H1 (cell line): ENCODE measurements at regions not wholly inside any gene's neighbourhood (a gene's known extent, or its start where the extent isn't known, plus 50 kb on each side); places are given as distances from the start of the nearest gene placed in this dataset.

Experiments used
- CTCF ChIA-PET: fragments of 300-600 bp; sonication (Branson Sonifier 250); formaldehyde crosslinking; loops from one replicate; lab custom pipeline; 2021; ENCODE audit not compliant: partially characterized antibody; lab: Charles Lee
- POLR2A ChIA-PET: fragments of 300-600 bp; sonication (Branson Sonifier 250); formaldehyde crosslinking; loops from one replicate; lab custom pipeline; 2021; ENCODE audit warnings: inconsistent platforms; ENCODE audit not compliant: partially characterized antibody; lab: Charles Lee
- DNase-seq, 2 experiments: peaks; one replicate each; pipeline versions ENCODE4 v3.0.0 to v3.0.0-alpha.2; 2010 to 2022; ENCODE audit warnings: low spot score in 2 of 2, low read depth in 1 of 2, mixed read lengths in 1 of 2
- FAIRE-seq: peaks from 2 replicates; lab custom pipeline; 2011; peaks lifted over from hg19 to GRCh38; lab: Jason Lieb, UNC
- H2AFZ ChIP-seq: 2 replicates; pipeline ENCODE4 v1.8.1; 2012; ENCODE audit warnings: low read length, inconsistent platforms
- H2AK5ac ChIP-seq: 2 replicates; pipeline ENCODE4 v1.6.1; 2013; ENCODE audit warnings: low read depth, low read length
- H2BK120ac ChIP-seq: replicated peaks from 2 replicates; pipeline ENCODE3; 2013; ENCODE audit warnings: low read depth, low read length, inconsistent platforms
- H2BK12ac ChIP-seq: 2 replicates; pipeline ENCODE4 v1.6.1; 2013; ENCODE audit warnings: low read depth, low read length
- H2BK15ac ChIP-seq: 2 replicates; pipeline ENCODE4 v1.6.1; 2013; ENCODE audit warnings: low read length
- H2BK20ac ChIP-seq: 2 replicates; pipeline ENCODE4 v1.6.1; 2013; ENCODE audit warnings: low read length
- H2BK5ac ChIP-seq: 2 replicates; pipeline ENCODE4 v1.6.1; 2013; ENCODE audit warnings: low read depth, low read length
- H3K14ac ChIP-seq: 2 replicates; pipeline ENCODE4 v1.6.1; 2013; ENCODE audit warnings: inconsistent platforms; ENCODE audit not compliant: insufficient read length
- H3K18ac ChIP-seq: 2 replicates; pipeline ENCODE4 v1.6.1; 2013; ENCODE audit warnings: low read length; ENCODE audit errors: extremely low read depth
- H3K23ac ChIP-seq: 2 replicates; pipeline ENCODE4 v1.6.1; 2013; ENCODE audit warnings: inconsistent platforms; ENCODE audit not compliant: insufficient read length
- H3K23me2 ChIP-seq: 2 replicates; pipeline ENCODE4 v1.6.1; 2013; ENCODE audit warnings: low read depth, low read length
- H3K27ac ChIP-seq: 2 replicates; pipeline ENCODE4 v1.6.1; 2011; ENCODE audit warnings: low read depth, low read length, inconsistent platforms
- H3K27me3 ChIP-seq, 4 experiments: replicated peaks in 1 of 4; 1 replicate in 1 of 4; 2 replicates in 3 of 4; pipeline versions ENCODE4 v1.6.1 to v1.8.1; 2011 to 2013; ENCODE audit warnings: low read length in 3 of 4, mild to moderate bottlenecking in 3 of 4, inconsistent platforms in 2 of 4, mixed read lengths in 2 of 4, moderate library complexity in 1 of 4; ENCODE audit not compliant: control insufficient read depth in 3 of 4, insufficient read depth in 3 of 4; ENCODE audit errors: extremely low read depth in 1 of 4
- H3K36me3 ChIP-seq, 4 experiments: 2 replicates each; pipeline versions ENCODE4 v1.6.1 to v1.8.1; 2011 to 2013; ENCODE audit warnings: mild to moderate bottlenecking in 4 of 4, low read length in 3 of 4, moderate library complexity in 2 of 4, control low read depth in 1 of 4, inconsistent platforms in 1 of 4; ENCODE audit not compliant: insufficient read depth in 4 of 4, control insufficient read depth in 2 of 4
- H3K4ac ChIP-seq: replicated peaks from 2 replicates; pipeline ENCODE3; 2013; ENCODE audit warnings: low read length, low read depth, mixed read lengths, inconsistent platforms; ENCODE audit not compliant: insufficient read length
- H3K4me1 ChIP-seq, 4 experiments: replicated peaks in 1 of 4; 1 replicate in 1 of 4; 2 replicates in 3 of 4; pipeline versions ENCODE4 v1.6.1 to v1.8.1; 2011 to 2013; ENCODE audit warnings: low read length in 3 of 4, inconsistent platforms in 2 of 4, mixed read lengths in 1 of 4; ENCODE audit not compliant: insufficient read depth in 4 of 4, control insufficient read depth in 3 of 4
- H3K4me2 ChIP-seq, 2 experiments: 2 replicates each; pipeline versions ENCODE4 v1.6.1 to v1.8.1; 2011 to 2013; ENCODE audit warnings: low read depth in 2 of 2, low read length in 2 of 2, control low read depth in 1 of 2, inconsistent platforms in 1 of 2, mild to moderate bottlenecking in 1 of 2; ENCODE audit not compliant: insufficient read depth in 1 of 2
- H3K4me3 ChIP-seq, 4 experiments: fragments of 200-600, 300-600 bp in 1 of 4; sonication (generic), shearing (Covaris generic), sonication (Bioruptor Twin) in 1 of 4; 2 replicates each; pipeline versions ENCODE4 v1.5.1 to v1.8.1; 2011 to 2016; ENCODE audit warnings: low read length in 4 of 4, low read depth in 3 of 4, control low read depth in 2 of 4, inconsistent platforms in 2 of 4, mild to moderate bottlenecking in 2 of 4, mixed read lengths in 1 of 4, moderate library complexity in 1 of 4; ENCODE audit not compliant: insufficient read depth in 2 of 4; ENCODE audit errors: extremely low read depth in 1 of 4
- H3K56ac ChIP-seq: replicated peaks from 2 replicates; pipeline ENCODE3; 2013; ENCODE audit warnings: low read depth, mild to moderate bottlenecking, mixed read lengths, low read length, inconsistent platforms; ENCODE audit not compliant: insufficient read length
- H3K79me1 ChIP-seq: 2 replicates; pipeline ENCODE4 v1.6.1; 2013; ENCODE audit warnings: low read depth, low read length, control low read depth
- H3K79me2 ChIP-seq, 2 experiments: 2 replicates each; pipeline versions ENCODE4 v1.6.1 to v1.8.1; 2012 to 2013; ENCODE audit warnings: low read length in 2 of 2, mild to moderate bottlenecking in 2 of 2, inconsistent platforms in 1 of 2; ENCODE audit not compliant: insufficient read depth in 2 of 2, control insufficient read depth in 1 of 2
- H3K9ac ChIP-seq, 4 experiments: replicated peaks in 1 of 4; 1 replicate in 1 of 4; 2 replicates in 3 of 4; pipeline versions ENCODE4 v1.6.1 to v1.8.1; 2011 to 2013; ENCODE audit warnings: low read depth in 3 of 4, low read length in 3 of 4, control low read depth in 2 of 4, mild to moderate bottlenecking in 2 of 4, moderate library complexity in 2 of 4, inconsistent platforms in 1 of 4; ENCODE audit errors: extremely low read depth in 1 of 4
- H3K9me3 ChIP-seq, 2 experiments: 2 replicates each; pipeline versions ENCODE4 v1.6.1 to v1.8.1; 2012 to 2013; ENCODE audit warnings: mild to moderate bottlenecking in 2 of 2, moderate library complexity in 2 of 2, control low read depth in 1 of 2, inconsistent platforms in 1 of 2, low read depth in 1 of 2, low read length in 1 of 2, mixed read lengths in 1 of 2; ENCODE audit not compliant: insufficient read depth in 2 of 2
- H4K20me1 ChIP-seq, 2 experiments: replicated peaks in 1 of 2; 2 replicates each; pipeline versions ENCODE3 to v1.8.1; 2011 to 2013; ENCODE audit warnings: inconsistent platforms in 2 of 2, low read length in 2 of 2, mild to moderate bottlenecking in 1 of 2; ENCODE audit not compliant: insufficient read depth in 2 of 2, control insufficient read depth in 1 of 2
- H4K5ac ChIP-seq: 2 replicates; pipeline ENCODE4 v1.6.1; 2013; ENCODE audit warnings: low read length, low read depth, mixed read lengths, inconsistent platforms; ENCODE audit not compliant: insufficient read length
- H4K8ac ChIP-seq: 2 replicates; pipeline ENCODE4 v1.8.0; 2013; ENCODE audit warnings: mild to moderate bottlenecking, moderate library complexity, low read length, inconsistent platforms; ENCODE audit not compliant: insufficient read depth; ENCODE audit errors: extremely low read depth
- H4K91ac ChIP-seq: replicated peaks from 2 replicates; pipeline ENCODE3; 2013; ENCODE audit warnings: low read length, mixed read lengths, inconsistent platforms; ENCODE audit not compliant: insufficient read length
- BRCA1 ChIP-seq: IDR thresholded peaks from 2 replicates; pipeline ENCODE4 v1.6.1; 2012; ENCODE audit warnings: low read depth, low read length, improper control_type of control experiment
- CBX5 ChIP-seq: fragments of 300-800, 300-1000 bp; sonication (generic); IDR thresholded peaks from 2 replicates; pipeline ENCODE4 v1.7.1; 2016; ENCODE audit warnings: antibody characterized with exemption, low read length, low read depth
- CBX8 ChIP-seq: fragments of 300-800, 300-1000 bp; sonication (generic); IDR thresholded peaks from 2 replicates; pipeline ENCODE4 v1.7.1; 2016; ENCODE audit warnings: low read depth, low read length, borderline replicate concordance
- EGR1 ChIP-seq: IDR thresholded peaks from 2 replicates; pipeline ENCODE4 v1.6.1; 2011; ENCODE audit warnings: low read depth, low read length, borderline replicate concordance
- HDAC6 ChIP-seq: IDR thresholded peaks from one replicate; pipeline ENCODE4 v1.7.1; 2012; ENCODE audit warnings: low read depth, mild to moderate bottlenecking, inconsistent platforms, low read length, moderate library complexity
- RAD21 ChIP-seq, 2 experiments: IDR thresholded peaks in 1 of 2; conservative IDR thresholded peaks in 1 of 2; 2 replicates each; pipeline ENCODE4 v1.6.1; 2011; ENCODE audit warnings: low read depth in 2 of 2, low read length in 2 of 2, improper control_type of control experiment in 1 of 2, inconsistent platforms in 1 of 2, mild to moderate bottlenecking in 1 of 2, moderate library complexity in 1 of 2
- SP2 ChIP-seq: IDR thresholded peaks from 2 replicates; pipeline ENCODE4 v1.6.1; 2012; ENCODE audit warnings: mild to moderate bottlenecking, low read length, inconsistent platforms
- SP4 ChIP-seq: IDR thresholded peaks from 2 replicates; pipeline ENCODE4 v1.6.1; 2012; ENCODE audit warnings: low read length, inconsistent platforms
- TEAD4 ChIP-seq: IDR thresholded peaks from 2 replicates; pipeline ENCODE4 v1.6.1; 2012; ENCODE audit warnings: low read depth, low read length, inconsistent platforms, mixed read lengths
- YY1 ChIP-seq: IDR thresholded peaks from 2 replicates; pipeline ENCODE4 v1.6.1; 2011; ENCODE audit warnings: low read depth, mild to moderate bottlenecking, low read length
- WGBS, 2 experiments: shearing (Covaris generic) in 1 of 2; methylation state at CpG; one replicate each; pipeline versions ENCODE4 v1.1.6 to v1.1.7; 2013 to 2015; ENCODE audit warnings: low lambda C conversion rate in 2 of 2, mixed read lengths in 2 of 2, inconsistent platforms in 1 of 2, low coverage in 1 of 2, missing lambda C conversion rate in 1 of 2; ENCODE audit not compliant: insufficient replicate concordance in 2 of 2, insufficient coverage in 1 of 2, insufficient read length in 1 of 2; ENCODE audit errors: extremely low coverage in 1 of 2, missing lambda C conversion rate in 1 of 2; 5-methylcytosine and 5-hydroxymethylcytosine counted together

DNA sequence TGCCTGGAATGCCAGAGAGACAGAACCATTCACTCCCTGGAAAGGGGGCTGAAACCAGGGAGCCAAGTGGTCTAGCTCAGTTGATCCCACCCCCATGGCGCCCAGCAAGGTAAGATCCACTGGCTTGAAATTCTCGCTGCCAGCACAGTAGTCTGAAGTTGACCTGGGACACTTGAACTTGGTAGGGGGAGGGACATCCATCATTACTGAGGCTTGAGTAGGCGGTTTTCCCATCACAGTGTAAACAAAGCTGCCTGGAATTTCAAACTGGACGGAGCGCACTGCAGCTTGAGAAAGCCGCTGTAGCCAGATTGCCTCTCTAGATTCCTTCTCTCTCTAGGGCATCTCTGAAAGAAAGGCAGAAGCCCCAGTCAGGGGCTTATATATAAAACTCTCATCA is 310.7 kb upstream of the DPPA4 start:
- no peak overlapping the region for H2BK20ac ChIP-seq
- H2BK120ac ChIP-seq = no peak overlapping the region
- H4K91ac ChIP-seq = no peak overlapping the region
- H3K56ac ChIP-seq = no peak overlapping the region
- no peak overlapping the region for H3K18ac ChIP-seq
- H3K27ac ChIP-seq = no peak overlapping the region
- WGBS, 2 experiments = 94% methylated on average over 6 of the region's 6 CpGs; no CpG with 5 or more reads in 1 of the 2 experiments
- H3K4me2 ChIP-seq = no peak overlapping the region
- H4K8ac ChIP-seq = no peak overlapping the region; the same call in 1 of the 2 replicates
- no peak overlapping the region for H4K5ac ChIP-seq
- no peak overlapping the region for H3K23ac ChIP-seq
- H3K4me3 ChIP-seq = no peak overlapping the region
- no peak for DNase-seq
- no peaks in the 10 kb centered on the region for H3K79me1 ChIP-seq
- H2BK15ac ChIP-seq = no peak overlapping the region
- H3K79me2 ChIP-seq = no peaks in the 10 kb centered on the region
- CTCF ChIA-PET = interaction anchor here (0.7 to 1.2 kb wide), 3 partner anchors 9 to 646 kb away, joined by 3 read pairs; no protein-coding TSS in a partner anchor
- no peaks in the 10 kb centered on the region for H3K27me3 ChIP-seq
- H2AK5ac ChIP-seq = no peak overlapping the region
- no peaks in the 10 kb centered on the region for H4K20me1 ChIP-seq
- H3K4ac ChIP-seq = no peak overlapping the region
- no peaks in the 10 kb centered on the region for H3K9me3 ChIP-seq
- H3K4me1 ChIP-seq = no peaks in the 10 kb centered on the region
- no peak overlapping the region for H3K14ac ChIP-seq
- no peaks in the 10 kb centered on the region for H3K23me2 ChIP-seq
- H2BK5ac ChIP-seq = no peak overlapping the region
- no peak for FAIRE-seq
- no peaks in the 10 kb centered on the region for H3K36me3 ChIP-seq
- POLR2A ChIA-PET = no interaction called here
- no peak overlapping the region for H2AFZ ChIP-seq
- no peak overlapping the region for H3K9ac ChIP-seq
- no peak overlapping the region for H2BK12ac ChIP-seq
- TF ChIP-seq TEAD4 (no peak), HDAC6 (no peak), YY1 (no peak), CBX8 (no peak), SP4 (no peak), EGR1 (no peak), SP2 (no peak), CBX5 (no peak), BRCA1 (no peak), RAD21 (IDR thresholded peaks at IDR 0.05 in 1 of 2, conservative IDR thresholded peaks at IDR 0.05 in 1 of 2; ENCODE audit: low read depth in 2 of 2, low read length in 2 of 2) (no peak)
